SKM-1 (cell line): ENCODE measurements at regions not wholly inside any gene's neighbourhood (a gene's known extent, or its start where the extent isn't known, plus 50 kb on each side); places are given as distances from the start of the nearest gene placed in this dataset.

Experiments
- DNase-seq: peaks from one replicate; lab custom pipeline; 2025; ENCODE audit not compliant: unreplicated experiment; lab: John Stamatoyannopoulos, UW

DNA sequence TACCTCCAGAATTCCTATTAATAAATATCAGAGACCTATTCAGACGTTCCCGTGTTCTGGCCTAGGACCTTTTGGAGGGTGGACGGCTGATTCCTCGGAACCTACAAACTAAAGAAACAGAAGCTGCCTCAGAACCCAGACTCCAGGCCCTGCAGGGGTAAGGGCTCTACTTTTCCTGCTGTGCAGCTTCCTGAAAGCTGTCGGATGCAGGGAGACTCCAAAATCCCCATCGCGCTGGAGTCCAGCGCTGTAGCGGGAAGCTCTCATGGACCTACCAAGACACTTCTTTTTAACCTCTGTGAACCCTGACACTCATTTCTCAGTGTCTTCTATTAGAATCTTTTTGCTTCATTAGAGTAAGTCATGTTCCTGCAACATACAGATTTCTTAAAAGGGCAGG, 244.5 kb upstream of the PITRM1 start:
- DNase-seq = no peak

DNA sequence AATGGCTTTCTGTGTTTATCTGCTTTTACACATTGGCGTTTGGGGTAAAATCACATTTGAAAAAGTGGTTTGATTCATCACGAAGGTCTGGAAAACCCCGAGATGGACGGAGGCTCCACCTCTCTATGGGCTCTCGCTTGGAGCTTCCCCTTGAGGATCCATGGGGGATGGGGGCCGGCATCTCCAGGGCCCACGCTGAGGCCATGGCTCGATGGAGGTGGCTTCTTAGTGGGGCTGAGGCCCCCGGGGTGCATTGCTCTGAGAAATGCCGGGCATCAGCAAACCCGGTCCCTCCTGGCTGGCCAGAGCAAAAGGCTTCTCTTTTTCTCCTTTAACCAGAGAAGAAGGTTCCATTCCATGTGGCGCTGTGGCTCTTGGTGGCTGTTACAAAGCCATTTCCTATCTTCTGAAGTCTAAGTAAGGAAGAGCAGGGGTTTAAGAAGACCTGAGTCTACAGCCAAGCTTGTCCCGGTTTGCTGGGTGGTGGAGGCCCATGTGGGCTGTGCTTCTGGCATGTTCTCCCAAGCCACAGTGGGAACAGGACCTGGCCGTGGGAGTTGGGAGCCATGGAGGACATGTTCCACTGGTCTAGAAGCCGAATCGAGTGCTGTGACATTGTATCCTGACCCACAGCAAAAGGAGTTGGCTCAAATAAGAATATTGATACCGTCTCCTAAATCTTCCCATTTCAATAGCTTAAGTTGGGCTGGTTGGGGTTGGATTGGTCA, 243.5 kb upstream of the PITRM1 start:
- DNase-seq = no peak

DNA sequence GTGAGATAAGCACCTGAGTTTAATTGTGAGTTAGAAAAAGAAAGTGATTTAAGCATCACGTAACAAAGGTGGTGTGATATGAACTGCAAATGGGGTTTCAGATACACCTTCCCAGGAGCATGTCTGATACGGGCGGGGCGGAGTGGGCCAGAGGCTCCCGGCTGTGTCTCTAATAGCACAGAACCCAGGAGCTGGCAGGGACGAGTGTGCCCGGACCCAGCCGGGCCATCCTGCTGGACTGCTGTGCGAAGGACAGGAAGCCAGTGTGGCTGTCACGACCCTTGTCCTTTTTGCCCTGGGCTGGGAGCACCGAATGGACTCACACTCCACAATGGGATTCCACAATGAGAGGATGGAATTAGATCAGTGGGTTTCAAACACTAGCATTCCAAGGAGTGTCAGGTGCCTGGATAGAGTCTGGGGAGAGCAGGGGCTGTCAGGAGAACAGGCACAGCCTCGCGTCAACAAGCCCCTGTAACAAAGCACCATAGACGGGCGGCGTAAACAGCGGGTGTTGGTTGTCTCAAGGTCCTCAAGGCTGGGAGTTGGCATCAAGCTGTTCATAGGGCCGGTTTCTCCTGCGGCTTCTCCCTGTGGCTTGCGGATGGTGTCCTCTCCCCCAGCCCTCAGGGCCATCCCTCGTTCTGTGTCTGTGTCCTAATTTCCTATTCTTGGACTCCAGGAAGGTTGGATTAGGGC, 242.6 kb upstream of the PITRM1 start:
- DNase-seq = no peak

DNA sequence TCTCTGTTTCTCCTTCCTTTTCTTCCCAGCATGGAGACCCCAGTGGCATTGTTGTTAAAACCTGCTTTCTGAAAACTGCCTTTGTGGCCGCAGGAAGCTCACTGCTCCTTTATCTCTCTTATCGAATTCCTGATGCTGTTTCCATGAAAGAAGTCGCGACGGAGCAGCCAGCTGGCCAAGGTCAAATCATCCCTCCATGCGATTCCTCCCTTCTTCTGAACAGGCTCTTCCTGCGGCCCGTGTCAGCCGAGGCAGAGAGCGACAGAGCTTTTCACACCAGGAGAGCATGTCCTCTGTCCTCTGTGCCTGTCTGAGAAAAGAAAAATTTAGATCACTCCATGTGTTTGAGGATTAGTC, 242.1 kb upstream of the PITRM1 start:
- no peak for DNase-seq

GRCh38 chr10:3413937-3414666, 241.5 kb upstream of the PITRM1 start:
- DNase-seq = no peak

GRCh38 chr10:3412646-3413045, 240.1 kb upstream of the PITRM1 start:
- no peak for DNase-seq

- no peak for DNase-seq
Measured at GRCh38 chr10:3412071-3412582, 239.5 kb upstream of the PITRM1 start.

GRCh38 chr10:3411044-3411443, 238.5 kb upstream of the PITRM1 start:
- DNase-seq = no peak

GRCh38 chr10:3409928-3410327, 237.3 kb upstream of the PITRM1 start:
- no peak for DNase-seq

GRCh38 chr10:3408603-3409365, 236.2 kb upstream of the PITRM1 start:
- DNase-seq = no peak

- no peak for DNase-seq
Measured at GRCh38 chr10:3407208-3407607, 234.6 kb upstream of the PITRM1 start.

DNA sequence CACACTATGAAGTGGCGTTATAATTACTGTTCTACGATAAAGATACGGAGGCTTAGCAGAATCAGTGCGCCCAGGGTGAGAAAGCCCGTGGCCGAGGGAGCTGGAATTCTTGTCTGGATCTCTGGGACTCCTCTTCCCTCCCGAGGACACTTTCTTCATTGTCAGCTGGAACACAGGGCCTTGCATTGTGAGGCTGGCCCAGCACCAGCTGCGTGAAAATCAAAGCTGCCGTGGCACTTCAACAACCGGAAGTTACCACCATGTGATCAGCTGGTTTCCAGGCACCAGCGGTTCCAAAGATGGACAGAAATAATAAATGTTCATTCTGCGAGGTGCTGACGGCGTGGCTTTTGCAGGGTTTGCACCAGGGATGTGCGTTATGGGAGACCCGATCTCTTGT, 234.0 kb upstream of the PITRM1 start:
- no peak for DNase-seq

- no peak for DNase-seq
Measured at GRCh38 chr10:3404381-3404780, 231.8 kb upstream of the PITRM1 start.

GRCh38 chr10:3402187-3402751, 229.7 kb upstream of the PITRM1 start:
- no peak for DNase-seq

- no peak for DNase-seq
Measured at GRCh38 chr10:3401491-3401938, 228.9 kb upstream of the PITRM1 start.

GRCh38 chr10:3400348-3400747, 227.8 kb upstream of the PITRM1 start:
- DNase-seq = no peak

GRCh38 chr10:3399756-3400155, 227.2 kb upstream of the PITRM1 start:
- no peak for DNase-seq

DNA sequence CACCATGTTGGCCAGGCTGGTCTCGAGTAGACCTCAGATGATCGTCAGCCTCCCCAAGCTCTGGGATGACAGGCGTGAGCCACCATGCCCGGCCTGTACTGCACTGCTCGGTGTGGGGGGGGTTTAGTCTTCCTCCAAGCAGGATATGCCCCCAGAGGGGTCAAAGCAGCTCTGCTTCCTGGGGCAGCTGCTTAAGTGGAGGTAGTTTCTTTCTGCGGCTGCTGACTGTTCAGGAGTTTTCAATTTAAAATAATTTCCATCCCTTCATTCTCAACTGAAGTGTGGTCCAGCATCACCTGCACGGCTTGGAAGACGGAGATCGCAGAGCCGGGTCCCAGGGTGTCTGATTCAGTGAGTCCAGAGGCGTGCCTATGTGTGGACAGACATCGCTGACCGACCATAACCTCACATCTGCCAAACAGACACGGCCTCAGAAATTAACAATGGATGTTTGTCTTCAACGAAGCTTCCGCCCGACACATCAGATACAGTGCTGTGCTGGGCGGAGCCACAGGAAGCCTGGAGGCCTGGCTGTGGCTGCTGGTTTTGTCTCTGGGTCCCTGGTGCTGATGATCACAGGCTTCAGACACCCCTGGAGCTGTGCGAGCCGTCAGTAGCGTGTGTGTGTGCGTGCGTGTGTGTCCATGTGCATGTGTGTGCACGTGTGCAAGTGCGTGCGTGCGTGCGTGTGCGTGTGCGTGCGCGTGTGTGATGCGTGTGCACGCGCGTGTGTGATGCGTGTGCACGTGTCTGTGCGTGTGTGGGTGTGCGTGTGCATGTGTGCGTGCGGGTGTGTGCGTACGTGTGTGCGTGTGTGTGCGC, 226.5 kb upstream of the PITRM1 start:
- DNase-seq = no peak

GRCh38 chr10:3397846-3398245, 225.3 kb upstream of the PITRM1 start:
- no peak for DNase-seq

DNA sequence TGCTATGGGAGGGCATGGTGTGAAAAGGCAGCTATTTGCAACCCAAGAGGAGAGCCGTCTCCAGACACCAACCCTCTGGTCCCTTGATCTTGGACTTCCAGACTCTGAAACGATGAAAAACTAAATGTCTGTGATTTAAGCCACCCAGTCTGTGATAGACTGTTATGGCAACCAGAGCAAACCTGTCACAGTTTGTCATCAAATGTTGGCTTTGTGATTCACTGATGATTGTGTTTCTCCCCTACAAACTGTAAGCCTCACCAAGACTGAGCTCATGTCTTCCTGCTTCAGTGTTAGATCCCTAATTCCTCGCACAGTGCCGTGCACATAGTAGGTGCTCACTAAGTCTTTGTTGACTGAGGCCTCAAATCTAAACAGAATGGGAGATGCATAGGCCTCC, 224.6 kb upstream of the PITRM1 start:
- DNase-seq = no peak
